ENCODE measurements at regions not wholly inside any gene's neighbourhood (a gene's known extent, or its start where the extent isn't known, plus 50 kb on each side); places are given as distances from the start of the nearest gene placed in this dataset.

- Histone ChIP-seq H3T11ph (ENCODE audit: low read length) (no peak overlapping the region), H3K9me3 (ENCODE audit: control insufficient read depth, low read depth, low read length) (no peaks in the 10 kb centered on the region), H3K79me1 (ENCODE audit: insufficient read depth, low read depth, low read length, poor library complexity, severe bottlenecking) (no peaks in the 10 kb centered on the region), H3K4me1 (ENCODE audit: insufficient read depth, low read length) (no peaks in the 10 kb centered on the region; the same call in 1 of the 2 replicates), H2BK20ac (ENCODE audit: low read depth, low read length, poor library complexity, severe bottlenecking) (no peak overlapping the region), H3K56ac (ENCODE audit: insufficient read length, low read depth, low read length) (no peak overlapping the region), H2AK5ac (ENCODE audit: insufficient read length, low read length) (no peak overlapping the region), H3K18ac (ENCODE audit: insufficient read length, low read depth, low read length) (no peak overlapping the region), H3K27me3 (ENCODE audit: insufficient read depth, low read length) (no peaks in the 10 kb centered on the region), H3K9ac (ENCODE audit: extremely low read depth, insufficient read length, low read length) (no peak overlapping the region), H4K8ac (replicated peaks; ENCODE audit: insufficient read length, low read depth, low read length) (no peak overlapping the region), H2BK120ac (ENCODE audit: low read depth, low read length, poor library complexity, severe bottlenecking) (no peak overlapping the region), H2BK12ac (ENCODE audit: insufficient read length, low read depth, low read length) (no peak overlapping the region), H3K23me2 (ENCODE audit: insufficient read length, low read depth, low read length, poor library complexity, severe bottlenecking) (no peaks in the 10 kb centered on the region), H3K4ac (ENCODE audit: low read depth, low read length) (no peak overlapping the region), H3K27ac (ENCODE audit: insufficient read length, low read depth, low read length) (no peak overlapping the region), H3K23ac (ENCODE audit: insufficient read length, low read depth, low read length) (no peak overlapping the region), H3K4me2 (ENCODE audit: insufficient read depth, insufficient read length, low read length) (no peak overlapping the region), H2BK15ac (ENCODE audit: low read depth, low read length) (no peak overlapping the region), H4K91ac (ENCODE audit: insufficient read length, low read depth, low read length) (no peak overlapping the region), H3K79me2 (ENCODE audit: insufficient read depth, low read length) (no peaks in the 10 kb centered on the region), H2BK5ac (ENCODE audit: insufficient read length, low read length) (no peak overlapping the region), H2AFZ (ENCODE audit: low read length) (no peak overlapping the region), H3K14ac (ENCODE audit: insufficient read depth, low read length) (no peak overlapping the region), H4K5ac (ENCODE audit: insufficient read length, low read depth, low read length) (no peak overlapping the region), H4K20me1 (ENCODE audit: control insufficient read depth, insufficient read depth, insufficient read length) (no peaks in the 10 kb centered on the region)
- H3K9me3 Mint-ChIP-seq, result no peaks in the 10 kb centered on the region; a peak in 1 of 5 replicates
- DNase-seq, result no peak
- no peak overlapping the region for H3K27ac Mint-ChIP-seq
- WGBS (ENCODE audit: extremely low coverage, insufficient read length, low lambda C conversion rate), result no CpG with 5 or more reads among the region's 1 CpG
- H3K27me3 Mint-ChIP-seq (ENCODE audit: low read depth), result peaks cover 14% of the 10 kb centered on the region
- TF ChIP-seq CTCF (conservative IDR thresholded peaks at IDR 0.05), result no peak
- peaks cover 8 to 20% of the 10 kb centered on the region in 2 experiments for H3K4me1 Mint-ChIP-seq
- H3K36me3 Mint-ChIP-seq (ENCODE audit: insufficient read depth in 1 of 3, low read depth in 3 of 3), result no peaks in the 10 kb centered on the region; a peak in 2 of 7 replicates
- no peak overlapping the region for H3K4me3 Mint-ChIP-seq
Observed at GRCh38 chr2:8589721-8590120, 92.1 kb upstream of the ID2 start.

All from H9 (cell line).